Thoracic aorta (tissue), 2 donors: ENCODE measurements at regions not wholly inside any gene's neighbourhood (a gene's known extent, or its start where the extent isn't known, plus 50 kb on each side); places are given as distances from the start of the nearest gene placed in this dataset.

Experiments
- ATAC-seq: fragments of 150-250 bp; one replicate; pipeline ENCODE4 v1.8.0; 2017; ENCODE audit warnings: low read depth; ENCODE audit not compliant: insufficient number of reproducible peaks, low FRiP score
- DNase-seq: peaks from one replicate; pipeline ENCODE4 v3.0.0-alpha.2; 2020; ENCODE audit warnings: low spot score
- H3K27ac ChIP-seq, 2 donors: fragments of 200-600 bp; sonication (generic); 1 replicate in 1 of 2; 2 replicates in 1 of 2; pipeline ENCODE4 v1.5.1; 2016; ENCODE audit warnings: mild to moderate bottlenecking in 2 of 2, moderate library complexity in 2 of 2
- H3K27me3 ChIP-seq: fragments of 200-600 bp; sonication (generic); replicated peaks from 2 replicates; pipeline ENCODE4 v1.6.0; 2016; ENCODE audit warnings: mild to moderate bottlenecking; ENCODE audit not compliant: insufficient read depth
- H3K36me3 ChIP-seq: fragments of 200-600 bp; sonication (generic); one replicate; pipeline ENCODE4 v1.5.1; 2016
- H3K4me1 ChIP-seq, 2 donors: fragments of 200-600 bp; sonication (generic); 1 replicate in 1 of 2; 2 replicates in 1 of 2; pipeline versions ENCODE4 v1.5.1 to v1.6.0; 2016; ENCODE audit warnings: low read depth in 2 of 2, mild to moderate bottlenecking in 1 of 2; ENCODE audit not compliant: control insufficient read depth in 1 of 2
- H3K4me3 ChIP-seq: fragments of 200-600 bp; sonication (generic); 2 replicates; pipeline ENCODE4 v1.5.1; 2016; ENCODE audit warnings: mild to moderate bottlenecking
- H3K9me3 ChIP-seq: fragments of 200-600 bp; sonication (generic); 2 replicates; pipeline ENCODE4 v1.5.1; 2016
- CTCF ChIP-seq: fragments of 200-600 bp; sonication (generic); IDR thresholded peaks from one replicate; pipeline ENCODE4 v1.5.1; 2019; ENCODE audit warnings: antibody characterized with exemption

GRCh38 chr1:222157612-222158011 lies 390.3 kb downstream of the HHIPL2 start:
- Histone ChIP-seq H3K4me1 (no peaks in the 10 kb centered on the region), H3K36me3 (no peaks in the 10 kb centered on the region), H3K27me3 (no peaks in the 10 kb centered on the region), H3K27ac (no peak overlapping the region), H3K4me3 (no peak overlapping the region), H3K9me3 (peaks cover 5% of the 10 kb centered on the region)
- DNase-seq (no peak), ATAC-seq (no peak)
- TF ChIP-seq CTCF, result no peak

- ATAC-seq (no peak), DNase-seq (no peak)
- no peak overlapping the region for H3K27ac ChIP-seq
- H3K36me3 ChIP-seq, result no peaks in the 10 kb centered on the region
- no peaks in the 10 kb centered on the region for H3K9me3 ChIP-seq
- no peaks in the 10 kb centered on the region for H3K4me1 ChIP-seq
- no peaks in the 10 kb centered on the region for H3K27me3 ChIP-seq
- no peak for TF ChIP-seq CTCF
- H3K4me3 ChIP-seq, result no peak overlapping the region
Observed at GRCh38 chr1:222140206-222140605, 398.3 kb upstream of the DUSP10 start.

GRCh38 chr1:222138095-222138494 lies 396.2 kb upstream of the DUSP10 start:
- Histone ChIP-seq H3K9me3 (peaks cover 5% of the 10 kb centered on the region), H3K4me1 (no peaks in the 10 kb centered on the region), H3K4me3 (no peak overlapping the region), H3K36me3 (no peaks in the 10 kb centered on the region), H3K27ac (no peak overlapping the region), H3K27me3 (no peaks in the 10 kb centered on the region)
- TF ChIP-seq CTCF, result no peak
- DNase-seq (no peak), ATAC-seq (no peak)

- Histone ChIP-seq H3K4me3 (no peak overlapping the region), H3K9me3 (peaks cover 5% of the 10 kb centered on the region), H3K27me3 (no peaks in the 10 kb centered on the region), H3K27ac (no peak overlapping the region), H3K36me3 (no peaks in the 10 kb centered on the region), H3K4me1 (no peaks in the 10 kb centered on the region)
- no peak for TF ChIP-seq CTCF
- no peak for ATAC-seq
- DNase-seq, result no peak
Observed at GRCh38 chr1:222136869-222137268, 395.0 kb upstream of the DUSP10 start.

GRCh38 chr1:222129041-222129440 lies 387.2 kb upstream of the DUSP10 start:
- no peaks in the 10 kb centered on the region for H3K36me3 ChIP-seq
- H3K27ac ChIP-seq, result no peak overlapping the region
- H3K9me3 ChIP-seq, result peaks cover 4% of the 10 kb centered on the region
- ATAC-seq (no peak), DNase-seq (no peak)
- H3K4me1 ChIP-seq, result no peaks in the 10 kb centered on the region
- no peak overlapping the region for H3K4me3 ChIP-seq
- H3K27me3 ChIP-seq, result no peaks in the 10 kb centered on the region
- TF ChIP-seq CTCF, result no peak
